ENCODE measurements at regions not wholly inside any gene's neighbourhood (a gene's known extent, or its start where the extent isn't known, plus 50 kb on each side); places are given as distances from the start of the nearest gene placed in this dataset.

- WGBS, 2 donors = 88 to 92% methylated on average over 2 of the region's 2 CpGs
- no peak for DNase-seq
- no peak overlapping the region for H3K27ac ChIP-seq
- H3K9me3 ChIP-seq = no peaks in the 10 kb centered on the region
- TF ChIP-seq CTCF (IDR thresholded peaks at IDR 0.05) = no peak
- TF ChIP-seq POLR2A (IDR thresholded peaks at IDR 0.05) = no peak
- no peaks in the 10 kb centered on the region for H3K36me3 ChIP-seq (ENCODE audit: low read depth, missing control alignments)
- no peak overlapping the region for H3K4me3 ChIP-seq
- intact Hi-C loops (cut with DNase I; ENCODE audit: low total_unique reads) = no loop called here
- H3K4me1 ChIP-seq = no peaks in the 10 kb centered on the region
- no peaks in the 10 kb centered on the region for H3K27me3 ChIP-seq
These were observed 96.3 kb upstream of the BCL6 start for GRCh38 chr3:187841560-187841959.

GRCh38 chr3:187843654-187844053, 98.4 kb upstream of the BCL6 start:
- no peak overlapping the region for H3K4me3 ChIP-seq
- no peaks in the 10 kb centered on the region for H3K4me1 ChIP-seq
- no peak for DNase-seq
- no peaks in the 10 kb centered on the region for H3K9me3 ChIP-seq
- H3K27ac ChIP-seq = no peak overlapping the region
- 93 to 100% methylated on average over 1 to 4 of the region's 4 CpGs for WGBS, 2 donors
- H3K27me3 ChIP-seq = no peaks in the 10 kb centered on the region
- intact Hi-C loops (cut with DNase I; ENCODE audit: low total_unique reads) = no loop called here
- no peaks in the 10 kb centered on the region for H3K36me3 ChIP-seq (ENCODE audit: low read depth, missing control alignments)
- TF ChIP-seq POLR2A (IDR thresholded peaks at IDR 0.05) (no peak), CTCF (IDR thresholded peaks at IDR 0.05) (no peak)

- Histone ChIP-seq H3K4me1 (no peaks in the 10 kb centered on the region), H3K9me3 (no peaks in the 10 kb centered on the region), H3K27ac (no peak overlapping the region), H3K4me3 (no peak overlapping the region), H3K27me3 (no peaks in the 10 kb centered on the region), H3K36me3 (ENCODE audit: low read depth, missing control alignments) (no peaks in the 10 kb centered on the region)
- DNase-seq = no peak
- no peak for TF ChIP-seq CTCF (IDR thresholded peaks at IDR 0.05)
- no peak for TF ChIP-seq POLR2A (IDR thresholded peaks at IDR 0.05)
- intact Hi-C loops (cut with DNase I; ENCODE audit: low total_unique reads) = no loop called here
- WGBS, 2 donors = 73 to 78% methylated on average over 6 of the region's 6 CpGs
These were observed 99.4 kb upstream of the BCL6 start for GRCh38 chr3:187844708-187845107.

- Histone ChIP-seq H3K4me1 (no peaks in the 10 kb centered on the region), H3K27ac (no peak overlapping the region), H3K27me3 (no peaks in the 10 kb centered on the region), H3K9me3 (no peaks in the 10 kb centered on the region), H3K36me3 (ENCODE audit: low read depth, missing control alignments) (no peaks in the 10 kb centered on the region), H3K4me3 (no peak overlapping the region)
- DNase-seq = no peak
- TF ChIP-seq POLR2A (IDR thresholded peaks at IDR 0.05) = no peak
- TF ChIP-seq CTCF (IDR thresholded peaks at IDR 0.05) = no peak
- 83 to 90% methylated on average over 4 of the region's 4 CpGs for WGBS, 2 donors
- intact Hi-C loops (cut with DNase I; ENCODE audit: low total_unique reads) = no loop called here
These were observed 100.6 kb upstream of the BCL6 start for GRCh38 chr3:187845826-187846225.

- DNase-seq = no peak
- Histone ChIP-seq H3K27ac (no peak overlapping the region), H3K4me3 (no peak overlapping the region), H3K36me3 (ENCODE audit: low read depth, missing control alignments) (no peaks in the 10 kb centered on the region), H3K27me3 (no peaks in the 10 kb centered on the region), H3K9me3 (no peaks in the 10 kb centered on the region), H3K4me1 (no peaks in the 10 kb centered on the region)
- WGBS, 2 donors = 98 to 100% methylated on average over 1 of the region's 1 CpG
- no peak for TF ChIP-seq POLR2A (IDR thresholded peaks at IDR 0.05)
- TF ChIP-seq CTCF (IDR thresholded peaks at IDR 0.05) = no peak
- intact Hi-C loops (cut with DNase I; ENCODE audit: low total_unique reads) = no loop called here
These were observed 103.1 kb upstream of the BCL6 start for GRCh38 chr3:187848401-187848800.
